Stimulated activated CD4-positive, alpha-beta T cell treated with anti-CD3 and anti-CD28 coated beads, TNF-alpha, amount 100 ng/mL, for 48 hours (primary cell): ENCODE measurements at regions not wholly inside any gene's neighbourhood (a gene's known extent, or its start where the extent isn't known, plus 50 kb on each side); places are given as distances from the start of the nearest gene placed in this dataset.

Source experiments
- DNase-seq, 3 donors: peaks; one replicate each; pipeline ENCODE4 v3.0.0-alpha.2; 2020; ENCODE audit warnings: low read depth in 3 of 3

GRCh38 chr3:6097021-6097420 is 763.9 kb upstream of the GRM7 start:
- no peak for DNase-seq

- no peak for DNase-seq
Observed at GRCh38 chr3:6097556-6097955, 763.4 kb upstream of the GRM7 start.

- no peak for DNase-seq
Observed at GRCh38 chr3:6098516-6099157, 762.3 kb upstream of the GRM7 start.

- no peak for DNase-seq
Observed at GRCh38 chr3:6099458-6100075, 761.3 kb upstream of the GRM7 start.

GRCh38 chr3:6105187-6105586 is 755.7 kb upstream of the GRM7 start:
- DNase-seq, result no peak

GRCh38 chr3:6108957-6109356 is 752.0 kb upstream of the GRM7 start:
- DNase-seq, result no peak

- DNase-seq, result no peak
Observed at GRCh38 chr3:6110451-6110850, 750.5 kb upstream of the GRM7 start.

- DNase-seq, result no peak
Observed at GRCh38 chr3:6112546-6112945, 748.4 kb upstream of the GRM7 start.

- no peak for DNase-seq
Observed at GRCh38 chr3:6113338-6113737, 747.6 kb upstream of the GRM7 start.

GRCh38 chr3:6119367-6119766 is 741.5 kb upstream of the GRM7 start:
- DNase-seq, result no peak

- no peak for DNase-seq
Observed at GRCh38 chr3:6120786-6121185, 740.1 kb upstream of the GRM7 start.

GRCh38 chr3:6124875-6125274 is 736.0 kb upstream of the GRM7 start:
- no peak for DNase-seq

- no peak for DNase-seq
Observed at GRCh38 chr3:6125520-6125919, 735.4 kb upstream of the GRM7 start.

GRCh38 chr3:6132684-6133432 is 728.1 kb upstream of the GRM7 start:
- no peak for DNase-seq

GRCh38 chr3:6142707-6143106 is 718.2 kb upstream of the GRM7 start:
- DNase-seq, result no peak

- DNase-seq, result no peak
Observed at GRCh38 chr3:6147883-6148282, 713.0 kb upstream of the GRM7 start.

- no peak for DNase-seq
Observed at GRCh38 chr3:6155650-6156338, 705.1 kb upstream of the GRM7 start.

GRCh38 chr3:6165951-6166350 is 695.0 kb upstream of the GRM7 start:
- DNase-seq, result no peak

- no peak for DNase-seq
Observed at GRCh38 chr3:6168256-6168655, 692.7 kb upstream of the GRM7 start.

GRCh38 chr3:6172871-6173642 is 687.9 kb upstream of the GRM7 start:
- DNase-seq, result no peak

GRCh38 chr3:6177417-6177816 is 683.5 kb upstream of the GRM7 start:
- no peak for DNase-seq

- no peak for DNase-seq
Observed at GRCh38 chr3:6179761-6180160, 681.2 kb upstream of the GRM7 start.
